ENCODE measurements at regions not wholly inside any gene's neighbourhood (a gene's known extent, or its start where the extent isn't known, plus 50 kb on each side); places are given as distances from the start of the nearest gene placed in this dataset.
A peak's percentile ranks its signal among the peaks of the same experiment; 100 is the strongest.

GRCh38 chr5:103487822-103488493 is 74.6 kb downstream of the NUDT12 start:
- H3K9me3 ChIP-seq: no peaks in the 10 kb centered on the region
- no peaks in the 10 kb centered on the region for H3K36me3 ChIP-seq
- no peaks in the 10 kb centered on the region for H3K27me3 ChIP-seq
- TF ChIP-seq, protein P1, sequence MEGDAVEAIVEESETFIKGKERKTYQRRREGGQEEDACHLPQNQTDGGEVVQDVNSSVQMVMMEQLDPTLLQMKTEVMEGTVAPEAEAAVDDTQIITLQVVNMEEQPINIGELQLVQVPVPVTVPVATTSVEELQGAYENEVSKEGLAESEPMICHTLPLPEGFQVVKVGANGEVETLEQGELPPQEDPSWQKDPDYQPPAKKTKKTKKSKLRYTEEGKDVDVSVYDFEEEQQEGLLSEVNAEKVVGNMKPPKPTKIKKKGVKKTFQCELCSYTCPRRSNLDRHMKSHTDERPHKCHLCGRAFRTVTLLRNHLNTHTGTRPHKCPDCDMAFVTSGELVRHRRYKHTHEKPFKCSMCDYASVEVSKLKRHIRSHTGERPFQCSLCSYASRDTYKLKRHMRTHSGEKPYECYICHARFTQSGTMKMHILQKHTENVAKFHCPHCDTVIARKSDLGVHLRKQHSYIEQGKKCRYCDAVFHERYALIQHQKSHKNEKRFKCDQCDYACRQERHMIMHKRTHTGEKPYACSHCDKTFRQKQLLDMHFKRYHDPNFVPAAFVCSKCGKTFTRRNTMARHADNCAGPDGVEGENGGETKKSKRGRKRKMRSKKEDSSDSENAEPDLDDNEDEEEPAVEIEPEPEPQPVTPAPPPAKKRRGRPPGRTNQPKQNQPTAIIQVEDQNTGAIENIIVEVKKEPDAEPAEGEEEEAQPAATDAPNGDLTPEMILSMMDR (IDR thresholded peaks at IDR 0.05): no peak
- H3K4me3 ChIP-seq: no peak overlapping the region
- intact Hi-C loops (cut with DNase I): no loop called here
- no peak overlapping the region for H3K9ac ChIP-seq (ENCODE audit: low read depth in 2 of 2, low read length in 2 of 2)
- no peak for DNase-seq
- no peaks in the 10 kb centered on the region for H3K4me1 ChIP-seq
- no peak overlapping the region for H3K27ac ChIP-seq

DNA sequence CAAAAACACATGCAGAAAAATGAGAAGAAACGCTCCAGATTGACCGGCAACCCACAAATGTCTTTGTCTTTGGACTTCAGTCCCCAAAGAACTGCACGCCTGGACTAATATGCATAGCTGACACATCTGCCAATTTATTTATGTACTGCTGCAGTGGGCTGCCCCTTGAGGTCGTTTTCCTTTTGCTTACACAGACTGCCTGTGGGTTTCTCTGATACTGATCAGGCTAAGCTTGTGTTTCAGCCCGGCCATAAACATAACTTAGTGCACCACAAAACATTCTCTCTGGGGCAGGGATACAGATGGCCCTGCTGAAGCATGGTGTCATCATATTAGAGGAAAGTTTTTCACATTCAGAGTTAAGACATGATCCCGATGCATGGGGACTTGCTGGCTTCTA is 75.4 kb downstream of the NUDT12 start:
- Histone ChIP-seq H3K36me3 (no peaks in the 10 kb centered on the region), H3K9ac (ENCODE audit: low read depth in 2 of 2, low read length in 2 of 2) (no peak overlapping the region), H3K4me3 (no peak overlapping the region), H3K27me3 (no peaks in the 10 kb centered on the region), H3K27ac (no peak overlapping the region), H3K4me1 (no peaks in the 10 kb centered on the region), H3K9me3 (no peaks in the 10 kb centered on the region)
- intact Hi-C loops (cut with DNase I): no loop called here
- TF ChIP-seq, protein P1 (IDR thresholded peaks at IDR 0.05): no peak
- no peak for DNase-seq

DNA sequence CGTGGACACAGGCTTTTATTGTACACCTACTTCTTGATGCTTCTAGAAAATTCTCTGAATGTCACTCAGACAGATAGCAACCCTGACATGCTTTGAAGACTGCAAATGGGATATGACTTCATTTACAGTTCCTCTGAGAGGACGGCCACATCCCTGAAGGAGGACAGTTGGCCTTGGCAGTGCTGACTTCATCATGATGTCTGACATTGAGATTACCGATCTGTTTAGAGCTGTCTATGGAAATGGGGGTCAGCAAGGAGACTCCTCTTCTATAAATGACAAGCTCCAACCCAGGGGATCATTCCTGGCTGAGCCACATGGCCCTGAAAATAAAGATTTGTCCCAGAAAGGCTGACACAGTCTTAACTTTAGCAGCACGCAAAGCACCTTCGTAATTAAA is 75.8 kb downstream of the NUDT12 start:
- TF ChIP-seq, protein P1 (IDR thresholded peaks at IDR 0.05): no peak
- no peak for DNase-seq
- no peak overlapping the region for H3K4me3 ChIP-seq
- no peak overlapping the region for H3K27ac ChIP-seq
- H3K27me3 ChIP-seq: no peaks in the 10 kb centered on the region
- H3K9ac ChIP-seq (ENCODE audit: low read depth in 2 of 2, low read length in 2 of 2): no peak overlapping the region
- H3K4me1 ChIP-seq: no peaks in the 10 kb centered on the region
- intact Hi-C loops (cut with DNase I): no loop called here
- no peaks in the 10 kb centered on the region for H3K36me3 ChIP-seq
- no peaks in the 10 kb centered on the region for H3K9me3 ChIP-seq

DNA sequence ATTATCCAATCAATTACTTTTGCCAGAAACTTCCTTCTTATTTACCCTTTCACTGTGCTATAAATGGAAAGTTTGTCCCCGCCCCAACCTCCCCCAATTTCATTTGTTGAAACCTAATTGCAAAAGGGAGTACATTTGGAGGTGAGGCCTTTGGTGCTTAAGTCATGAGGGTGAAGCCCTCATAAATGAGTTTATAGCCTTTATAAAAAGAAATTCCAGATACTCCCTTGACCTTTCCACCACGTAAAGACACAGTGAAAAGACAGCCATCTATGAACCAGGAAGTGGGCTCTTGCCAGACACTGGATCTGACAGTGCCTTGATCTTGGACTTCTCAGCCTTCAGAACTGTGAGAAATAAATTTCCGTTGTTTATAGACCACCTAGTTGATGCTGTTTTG is 82.3 kb downstream of the NUDT12 start:
- no peak overlapping the region for H3K9ac ChIP-seq (ENCODE audit: low read depth in 2 of 2, low read length in 2 of 2)
- TF ChIP-seq, protein P1 (IDR thresholded peaks at IDR 0.05): no peak
- no peaks in the 10 kb centered on the region for H3K9me3 ChIP-seq
- no peaks in the 10 kb centered on the region for H3K4me1 ChIP-seq
- H3K27ac ChIP-seq: peak overlapping the region; percentile 24
- intact Hi-C loops (cut with DNase I): no loop called here
- no peaks in the 10 kb centered on the region for H3K36me3 ChIP-seq
- no peaks in the 10 kb centered on the region for H3K27me3 ChIP-seq
- DNase-seq: peak; percentile 52
- no peak overlapping the region for H3K4me3 ChIP-seq

GRCh38 chr5:103477678-103478077 is 84.9 kb downstream of the NUDT12 start:
- no peaks in the 10 kb centered on the region for H3K4me1 ChIP-seq
- H3K36me3 ChIP-seq: no peaks in the 10 kb centered on the region
- DNase-seq: no peak
- H3K9ac ChIP-seq (ENCODE audit: low read depth in 2 of 2, low read length in 2 of 2): no peak overlapping the region
- H3K27me3 ChIP-seq: no peaks in the 10 kb centered on the region
- H3K27ac ChIP-seq: no peak overlapping the region
- no peaks in the 10 kb centered on the region for H3K9me3 ChIP-seq
- H3K4me3 ChIP-seq: no peak overlapping the region
- intact Hi-C loops (cut with DNase I): no loop called here
- TF ChIP-seq, protein P1 (IDR thresholded peaks at IDR 0.05): no peak
